AG04450 (cell line): ENCODE measurements at regions not wholly inside any gene's neighbourhood (a gene's known extent, or its start where the extent isn't known, plus 50 kb on each side); places are given as distances from the start of the nearest gene placed in this dataset.
"Not testable (repeated sequence)": the region's sequence is repeated elsewhere in the genome, so short reads cannot be mapped to it uniquely, and the experiment has no call there.

Source experiments
- CTCF ChIA-PET: fragments of 300-600, 350-600 bp; formaldehyde crosslinking; extraction: SDS; loops from one replicate; lab custom pipeline; 2022; ENCODE audit warnings: antibody characterized with exemption, inconsistent platforms; lab: Charles Lee
- POLR2A ChIA-PET: fragments of 350-600 bp; formaldehyde crosslinking; extraction: SDS; loops from one replicate; lab custom pipeline; 2021; ENCODE audit warnings: antibody characterized with exemption, inconsistent platforms; lab: Yijun Ruan, JAX
- DNase-seq: peaks from one replicate; pipeline ENCODE4 v3.0.0-alpha.2; 2011; ENCODE audit warnings: low read depth, low spot score
- H3K27ac ChIP-seq: one replicate; pipeline ENCODE4 v1.5.1; 2012; ENCODE audit warnings: low read depth, low read length, control low read depth
- H3K27me3 ChIP-seq: one replicate; pipeline ENCODE4 v1.6.0; 2012; ENCODE audit warnings: low read length; ENCODE audit not compliant: control insufficient read depth, insufficient read depth
- H3K4me3 ChIP-seq: 2 replicates; pipeline ENCODE4 v1.5.1; 2011; ENCODE audit warnings: mild to moderate bottlenecking, low read depth, low read length, control low read depth
- H3K9me3 ChIP-seq: 2 replicates; pipeline ENCODE4 v1.5.1; 2012; ENCODE audit warnings: low read length; ENCODE audit not compliant: control insufficient read depth, insufficient read depth
- TF ChIP-seq, protein P1 (sequence below): IDR thresholded peaks from 2 replicates; pipeline ENCODE4 v1.5.1; 2011; ENCODE audit warnings: low read depth, low read length, control low read depth, inconsistent platforms

DNA sequence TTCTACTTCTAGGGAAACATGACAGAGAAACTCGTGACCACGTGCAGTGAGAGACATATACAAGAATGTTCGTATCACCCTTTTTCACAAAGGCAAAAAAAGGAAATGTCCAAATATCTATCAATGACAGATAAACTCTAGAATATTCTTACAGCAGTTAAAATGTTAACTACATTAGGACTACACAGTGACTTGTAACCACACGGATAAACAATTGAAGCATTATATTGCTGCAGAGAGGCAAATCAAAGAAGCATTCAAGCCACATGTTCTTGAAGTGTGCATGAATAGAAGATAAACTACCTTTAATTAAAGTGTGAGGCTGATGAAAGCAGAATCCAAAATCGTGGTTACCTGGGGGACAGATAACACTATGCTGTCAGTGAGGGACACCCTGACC is 935.3 kb upstream of the KLHL29 start:
- peaks cover 7% of the 10 kb centered on the region for H3K9me3 ChIP-seq
- TF ChIP-seq, protein P1, sequence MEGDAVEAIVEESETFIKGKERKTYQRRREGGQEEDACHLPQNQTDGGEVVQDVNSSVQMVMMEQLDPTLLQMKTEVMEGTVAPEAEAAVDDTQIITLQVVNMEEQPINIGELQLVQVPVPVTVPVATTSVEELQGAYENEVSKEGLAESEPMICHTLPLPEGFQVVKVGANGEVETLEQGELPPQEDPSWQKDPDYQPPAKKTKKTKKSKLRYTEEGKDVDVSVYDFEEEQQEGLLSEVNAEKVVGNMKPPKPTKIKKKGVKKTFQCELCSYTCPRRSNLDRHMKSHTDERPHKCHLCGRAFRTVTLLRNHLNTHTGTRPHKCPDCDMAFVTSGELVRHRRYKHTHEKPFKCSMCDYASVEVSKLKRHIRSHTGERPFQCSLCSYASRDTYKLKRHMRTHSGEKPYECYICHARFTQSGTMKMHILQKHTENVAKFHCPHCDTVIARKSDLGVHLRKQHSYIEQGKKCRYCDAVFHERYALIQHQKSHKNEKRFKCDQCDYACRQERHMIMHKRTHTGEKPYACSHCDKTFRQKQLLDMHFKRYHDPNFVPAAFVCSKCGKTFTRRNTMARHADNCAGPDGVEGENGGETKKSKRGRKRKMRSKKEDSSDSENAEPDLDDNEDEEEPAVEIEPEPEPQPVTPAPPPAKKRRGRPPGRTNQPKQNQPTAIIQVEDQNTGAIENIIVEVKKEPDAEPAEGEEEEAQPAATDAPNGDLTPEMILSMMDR, result no peak
- no peaks in the 10 kb centered on the region for H3K27me3 ChIP-seq
- no peak for DNase-seq
- H3K4me3 ChIP-seq, result no peak overlapping the region
- no peak overlapping the region for H3K27ac ChIP-seq
- ChIA-PET POLR2A (no interaction called here), CTCF (no interaction called here)

DNA sequence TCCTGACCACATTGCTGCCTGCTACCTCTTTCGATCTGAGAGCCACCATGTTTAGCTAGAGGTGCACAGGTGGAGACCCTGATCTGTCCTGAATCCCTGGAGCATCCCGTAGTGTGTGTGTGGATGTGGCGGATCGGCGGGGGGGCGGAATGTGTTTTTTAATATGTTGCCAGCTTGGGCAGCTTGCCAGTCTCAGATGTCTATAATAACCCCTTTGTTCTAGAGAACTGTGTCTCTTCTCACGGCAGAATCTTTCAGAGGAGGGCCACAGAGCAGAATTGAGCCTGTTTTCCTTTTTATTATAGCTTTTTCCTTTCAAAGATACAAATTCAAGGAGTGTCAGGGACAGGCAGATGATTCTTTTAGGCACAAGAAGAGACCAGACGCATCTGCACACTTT is 934.1 kb upstream of the KLHL29 start:
- POLR2A ChIA-PET, result no interaction called here
- DNase-seq, result no peak
- H3K4me3 ChIP-seq, result no peak overlapping the region
- peaks cover 7% of the 10 kb centered on the region for H3K9me3 ChIP-seq
- H3K27me3 ChIP-seq, result no peaks in the 10 kb centered on the region
- TF ChIP-seq, protein P1, result no peak
- H3K27ac ChIP-seq, result no peak overlapping the region
- CTCF ChIA-PET, result no interaction called here

DNA sequence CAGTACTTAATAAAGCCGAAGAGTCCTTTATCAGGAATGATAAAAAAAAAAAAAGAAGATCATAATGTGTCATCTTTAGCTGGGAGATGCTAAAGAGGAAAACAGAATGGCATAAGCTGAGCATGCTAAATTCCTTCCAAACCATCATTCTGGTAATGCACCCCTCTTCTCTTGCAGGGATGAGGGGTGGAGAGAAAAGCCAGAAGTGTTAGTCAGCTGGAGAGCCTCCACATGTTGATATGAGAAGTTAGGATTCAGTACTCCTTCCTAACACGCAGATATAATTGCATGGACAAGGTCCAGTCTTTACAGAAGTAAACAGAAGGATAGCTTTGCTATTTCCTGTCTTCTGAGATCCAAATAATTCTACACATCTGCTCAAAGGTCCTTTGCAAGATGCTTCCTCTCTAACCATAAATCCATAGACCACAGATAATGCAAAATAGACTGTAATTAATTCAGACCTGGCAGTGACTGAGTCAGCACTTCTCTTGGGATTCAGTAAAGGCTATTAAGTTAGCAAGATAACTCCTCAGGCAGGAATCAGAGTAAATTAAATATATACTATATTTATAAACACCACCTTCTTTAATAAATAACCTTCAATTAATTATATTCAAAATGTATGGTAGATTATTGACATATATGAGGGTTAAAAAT is 930.0 kb upstream of the KLHL29 start:
- CTCF ChIA-PET, result no interaction called here
- DNase-seq, result no peak
- POLR2A ChIA-PET, result no interaction called here

DNA sequence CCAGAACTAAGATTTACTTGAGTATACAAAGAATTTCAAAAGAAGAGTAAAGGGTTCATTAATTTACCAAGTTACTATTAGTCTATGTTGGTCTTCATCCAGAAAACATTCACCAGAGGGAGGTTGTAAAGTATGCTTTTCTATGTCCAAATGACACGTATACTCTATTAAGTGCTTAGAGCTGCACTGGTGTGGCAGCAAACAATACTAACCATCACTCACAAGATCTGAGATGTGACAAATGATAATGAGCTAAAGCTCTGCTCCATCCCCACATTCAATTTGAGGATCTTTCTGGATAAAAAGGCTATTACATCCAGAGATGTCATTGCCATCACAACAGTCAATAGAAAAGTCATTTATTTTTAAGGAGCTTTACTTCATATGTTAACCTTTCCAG is 926.5 kb upstream of the KLHL29 start:
- no peak overlapping the region for H3K27ac ChIP-seq
- TF ChIP-seq, protein P1, result no peak
- CTCF ChIA-PET, result no interaction called here

More for the DNA sequence above, 930.0 kb upstream of the KLHL29 start:
- no peak overlapping the region for H3K4me3 ChIP-seq
- peaks cover 7% of the 10 kb centered on the region for H3K9me3 ChIP-seq
- H3K27me3 ChIP-seq, result no peaks in the 10 kb centered on the region
- H3K27ac ChIP-seq, result no peak overlapping the region
- TF ChIP-seq, protein P1, result no peak

DNA sequence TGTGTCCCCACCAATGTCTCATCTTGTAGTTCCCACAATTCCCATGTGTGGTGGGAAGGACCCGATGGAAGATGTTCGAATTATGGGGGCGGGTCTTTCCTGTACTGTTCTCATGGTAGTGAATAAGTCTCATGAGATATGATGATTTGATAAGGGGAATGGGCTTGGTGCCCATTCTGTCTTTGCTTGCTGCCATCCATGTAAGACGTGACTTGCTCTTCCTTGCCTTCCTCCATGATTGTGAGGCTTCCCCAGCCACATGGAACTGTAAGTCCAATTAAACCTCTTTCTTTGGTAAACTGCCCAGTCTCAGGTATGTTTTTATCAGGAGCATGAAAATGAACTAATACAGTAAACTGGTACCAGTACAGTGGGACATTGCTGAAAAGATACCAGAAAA is 909.9 kb upstream of the KLHL29 start:
- H3K9me3 ChIP-seq, CTCF ChIA-PET, H3K4me3 ChIP-seq, POLR2A ChIA-PET, H3K27ac ChIP-seq, DNase-seq, H3K27me3 ChIP-seq: not testable (repeated sequence)

More for the DNA sequence above, 926.5 kb upstream of the KLHL29 start:
- POLR2A ChIA-PET, result no interaction called here
- H3K9me3 ChIP-seq, result no peaks in the 10 kb centered on the region
- no peaks in the 10 kb centered on the region for H3K27me3 ChIP-seq
- DNase-seq, result no peak
- H3K4me3 ChIP-seq, result no peak overlapping the region
